ENCODE measurements at regions not wholly inside any gene's neighbourhood (a gene's known extent, or its start where the extent isn't known, plus 50 kb on each side); places are given as distances from the start of the nearest gene placed in this dataset.

- no peak overlapping the region for H3K4me3 Mint-ChIP-seq (ENCODE audit: unreplicated experiment)
- H3K27ac Mint-ChIP-seq (ENCODE audit: unreplicated experiment), result no peak overlapping the region
- H3K4me1 Mint-ChIP-seq (ENCODE audit: low read depth), result peaks cover 25% of the 10 kb centered on the region
- peaks cover 4% of the 10 kb centered on the region for H3K36me3 Mint-ChIP-seq (ENCODE audit: low read depth)
- H3K27me3 Mint-ChIP-seq (ENCODE audit: low read depth), result no peaks in the 10 kb centered on the region
- DNase-seq (ENCODE audit: low spot score), result no peak
- no peak for TF ChIP-seq CTCF (IDR thresholded peaks at IDR 0.05)
- H3K9me3 Mint-ChIP-seq (ENCODE audit: low read depth), result peaks cover 9% of the 10 kb centered on the region
These were observed 198.5 kb downstream of the SPATA18 start for GRCh38 chr4:52249581-52249980.

- Mint-ChIP-seq H3K4me3 (ENCODE audit: unreplicated experiment) (no peak overlapping the region), H3K4me1 (ENCODE audit: low read depth) (peaks cover 25% of the 10 kb centered on the region), H3K27ac (ENCODE audit: unreplicated experiment) (no peak overlapping the region), H3K36me3 (ENCODE audit: low read depth) (peaks cover 4% of the 10 kb centered on the region), H3K27me3 (ENCODE audit: low read depth) (no peaks in the 10 kb centered on the region), H3K9me3 (ENCODE audit: low read depth) (peaks cover 9% of the 10 kb centered on the region)
- TF ChIP-seq CTCF (IDR thresholded peaks at IDR 0.05), result no peak
- DNase-seq (ENCODE audit: low spot score), result no peak
These were observed 199.1 kb downstream of the SPATA18 start for GRCh38 chr4:52250154-52250553.

- Mint-ChIP-seq H3K4me3 (ENCODE audit: unreplicated experiment) (no peak overlapping the region), H3K36me3 (ENCODE audit: low read depth) (peaks cover 4% of the 10 kb centered on the region), H3K9me3 (ENCODE audit: low read depth) (peaks cover 9% of the 10 kb centered on the region), H3K27me3 (ENCODE audit: low read depth) (no peaks in the 10 kb centered on the region), H3K27ac (ENCODE audit: unreplicated experiment) (no peak overlapping the region), H3K4me1 (ENCODE audit: low read depth) (peaks cover 25% of the 10 kb centered on the region)
- DNase-seq (ENCODE audit: low spot score), result no peak
- no peak for TF ChIP-seq CTCF (IDR thresholded peaks at IDR 0.05)
These were observed 200.8 kb downstream of the SPATA18 start for GRCh38 chr4:52251864-52252263.

GRCh38 chr4:52253025-52253424, 201.9 kb downstream of the SPATA18 start:
- no peak for TF ChIP-seq CTCF (IDR thresholded peaks at IDR 0.05)
- peaks cover 25% of the 10 kb centered on the region for H3K4me1 Mint-ChIP-seq (ENCODE audit: low read depth)
- H3K27me3 Mint-ChIP-seq (ENCODE audit: low read depth), result no peaks in the 10 kb centered on the region
- no peak for DNase-seq (ENCODE audit: low spot score)
- no peak overlapping the region for H3K27ac Mint-ChIP-seq (ENCODE audit: unreplicated experiment)
- H3K36me3 Mint-ChIP-seq (ENCODE audit: low read depth), result peaks cover 4% of the 10 kb centered on the region
- H3K9me3 Mint-ChIP-seq (ENCODE audit: low read depth), result peaks cover 9% of the 10 kb centered on the region
- no peak overlapping the region for H3K4me3 Mint-ChIP-seq (ENCODE audit: unreplicated experiment)

GRCh38 chr4:52256522-52256921, 205.4 kb downstream of the SPATA18 start:
- Mint-ChIP-seq H3K9me3 (ENCODE audit: low read depth) (peaks cover 9% of the 10 kb centered on the region), H3K27ac (ENCODE audit: unreplicated experiment) (no peak overlapping the region), H3K4me3 (ENCODE audit: unreplicated experiment) (no peak overlapping the region), H3K27me3 (ENCODE audit: low read depth) (no peaks in the 10 kb centered on the region), H3K4me1 (ENCODE audit: low read depth) (peaks cover 10% of the 10 kb centered on the region), H3K36me3 (ENCODE audit: low read depth) (peaks cover 4% of the 10 kb centered on the region)
- no peak for TF ChIP-seq CTCF (IDR thresholded peaks at IDR 0.05)
- no peak for DNase-seq (ENCODE audit: low spot score)
